Keratinocyte (primary cell): ENCODE measurements at regions not wholly inside any gene's neighbourhood (a gene's known extent, or its start where the extent isn't known, plus 50 kb on each side); places are given as distances from the start of the nearest gene placed in this dataset.

Experiments
- DNase-seq: peaks from one replicate; pipeline ENCODE4 v3.0.0-alpha.2; 2011; ENCODE audit warnings: low read depth, missing footprints, low spot score
- FAIRE-seq: peaks from 2 replicates; lab custom pipeline; 2011; peaks lifted over from hg19 to GRCh38; lab: Jason Lieb, UNC
- H2AFZ ChIP-seq: 2 replicates; pipeline ENCODE4 v1.6.0; 2012; ENCODE audit warnings: low read length, control low read depth, inconsistent platforms; ENCODE audit not compliant: control insufficient read depth
- H3K27ac ChIP-seq: 2 replicates; pipeline ENCODE4 v1.5.1; 2011; ENCODE audit warnings: low read length; ENCODE audit not compliant: control insufficient read depth, insufficient read depth
- H3K27me3 ChIP-seq: 3 replicates; pipeline ENCODE4 v1.6.0; 2011; ENCODE audit warnings: low read length; ENCODE audit not compliant: control insufficient read depth, insufficient read depth; ENCODE audit errors: extremely low read depth
- H3K36me3 ChIP-seq, 2 experiments: 2 replicates in 1 of 2; 3 replicates in 1 of 2; pipeline ENCODE4 v1.5.1; 2011; ENCODE audit warnings: low read length in 2 of 2, mild to moderate bottlenecking in 1 of 2; ENCODE audit not compliant: control insufficient read depth in 2 of 2, insufficient read depth in 2 of 2; ENCODE audit errors: extremely low read depth in 1 of 2
- H3K4me1 ChIP-seq: 3 replicates; pipeline ENCODE4 v1.5.1; 2011; ENCODE audit warnings: low read length; ENCODE audit not compliant: control insufficient read depth, insufficient read depth; ENCODE audit errors: extremely low read depth
- H3K4me2 ChIP-seq: 3 replicates; pipeline ENCODE4 v1.6.0; 2011; ENCODE audit warnings: low read depth, low read length; ENCODE audit not compliant: control insufficient read depth, insufficient read depth; ENCODE audit errors: extremely low read depth
- H3K4me3 ChIP-seq, 3 experiments: fragments of 200-600 bp in 1 of 3; sonication (generic) in 1 of 3; 2 replicates in 2 of 3; 3 replicates in 1 of 3; pipeline ENCODE4 v1.5.1; 2011 to 2016; ENCODE audit warnings: low read length in 3 of 3, mild to moderate bottlenecking in 3 of 3, control low read depth in 2 of 3, inconsistent platforms in 1 of 3, low read depth in 1 of 3, mixed read lengths in 1 of 3, mixed run types in 1 of 3, moderate library complexity in 1 of 3; ENCODE audit not compliant: control insufficient read depth in 2 of 3, insufficient read depth in 2 of 3; ENCODE audit errors: extremely low read depth in 1 of 3
- H3K79me2 ChIP-seq: 2 replicates; pipeline ENCODE4 v1.6.0; 2012; ENCODE audit warnings: low read length; ENCODE audit not compliant: control insufficient read depth, insufficient read depth
- H3K9ac ChIP-seq: 3 replicates; pipeline ENCODE4 v1.6.0; 2011; ENCODE audit warnings: low read length; ENCODE audit not compliant: control insufficient read depth, insufficient read depth; ENCODE audit errors: extremely low read depth
- H3K9me1 ChIP-seq: 3 replicates; pipeline ENCODE4 v1.6.0; 2011; ENCODE audit warnings: low read length; ENCODE audit not compliant: control insufficient read depth, insufficient read depth; ENCODE audit errors: extremely low read depth
- H3K9me3 ChIP-seq: 2 replicates; pipeline ENCODE4 v1.5.1; 2012; ENCODE audit warnings: low read depth, low read length; ENCODE audit not compliant: control insufficient read depth
- H4K20me1 ChIP-seq: 3 replicates; pipeline ENCODE4 v1.6.0; 2011; ENCODE audit warnings: low read length; ENCODE audit not compliant: control insufficient read depth, insufficient read depth; ENCODE audit errors: extremely low read depth
- EZH2 ChIP-seq: IDR thresholded peaks from one replicate; pipeline ENCODE4 v1.6.1; 2012; ENCODE audit warnings: inconsistent platforms, mild to moderate bottlenecking, low read length, moderate library complexity
- dilution Hi-C: fragments of 300-500 bp; cut with MboI; formaldehyde crosslinking; loops from one replicate; pipeline ENCODE4 v1.7.0; 2020; ENCODE audit warnings: low sequenced_read_pairs; ENCODE audit not compliant: extremely low pct_ligation_motif_present
- TF ChIP-seq, protein P1 (sequence below), 3 experiments: IDR thresholded peaks in 1 of 3; conservative IDR thresholded peaks in 1 of 3; optimal IDR thresholded peaks in 1 of 3; 2 replicates in 2 of 3; 3 replicates in 1 of 3; pipeline versions ENCODE3 to v1.5.1; 2011; ENCODE audit warnings: low read length in 3 of 3, mild to moderate bottlenecking in 3 of 3, moderate library complexity in 2 of 3, control low read depth in 1 of 3, inconsistent platforms in 1 of 3; ENCODE audit not compliant: insufficient read depth in 2 of 3; ENCODE audit errors: extremely low read depth in 1 of 3

- dilution Hi-C loops: no loop called here
These were observed 579.2 kb downstream of the ZEB2 start for GRCh38 chr2:143940720-143941119.

GRCh38 chr2:143939626-143940330, 580.1 kb downstream of the ZEB2 start:
- DNase-seq (no peak), FAIRE-seq (no peak)
- H3K4me2 ChIP-seq: no peak overlapping the region
- no peaks in the 10 kb centered on the region for H3K79me2 ChIP-seq
- TF ChIP-seq EZH2: no peak
- TF ChIP-seq, protein P1, sequence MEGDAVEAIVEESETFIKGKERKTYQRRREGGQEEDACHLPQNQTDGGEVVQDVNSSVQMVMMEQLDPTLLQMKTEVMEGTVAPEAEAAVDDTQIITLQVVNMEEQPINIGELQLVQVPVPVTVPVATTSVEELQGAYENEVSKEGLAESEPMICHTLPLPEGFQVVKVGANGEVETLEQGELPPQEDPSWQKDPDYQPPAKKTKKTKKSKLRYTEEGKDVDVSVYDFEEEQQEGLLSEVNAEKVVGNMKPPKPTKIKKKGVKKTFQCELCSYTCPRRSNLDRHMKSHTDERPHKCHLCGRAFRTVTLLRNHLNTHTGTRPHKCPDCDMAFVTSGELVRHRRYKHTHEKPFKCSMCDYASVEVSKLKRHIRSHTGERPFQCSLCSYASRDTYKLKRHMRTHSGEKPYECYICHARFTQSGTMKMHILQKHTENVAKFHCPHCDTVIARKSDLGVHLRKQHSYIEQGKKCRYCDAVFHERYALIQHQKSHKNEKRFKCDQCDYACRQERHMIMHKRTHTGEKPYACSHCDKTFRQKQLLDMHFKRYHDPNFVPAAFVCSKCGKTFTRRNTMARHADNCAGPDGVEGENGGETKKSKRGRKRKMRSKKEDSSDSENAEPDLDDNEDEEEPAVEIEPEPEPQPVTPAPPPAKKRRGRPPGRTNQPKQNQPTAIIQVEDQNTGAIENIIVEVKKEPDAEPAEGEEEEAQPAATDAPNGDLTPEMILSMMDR (optimal IDR thresholded peaks at IDR 0.05 in 1 of 3, IDR thresholded peaks at IDR 0.05 in 1 of 3, conservative IDR thresholded peaks at IDR 0.05 in 1 of 3; ENCODE audit: extremely low read depth in 1 of 3, insufficient read depth in 2 of 3, low read length in 3 of 3): no peak
- no peaks in the 10 kb centered on the region for H3K9me3 ChIP-seq
- H3K4me3 ChIP-seq: no peak overlapping the region
- no peaks in the 10 kb centered on the region for H3K36me3 ChIP-seq
- H3K9me1 ChIP-seq: no peaks in the 10 kb centered on the region
- no peak overlapping the region for H3K27ac ChIP-seq
- H3K4me1 ChIP-seq: peaks cover 3% of the 10 kb centered on the region
- H2AFZ ChIP-seq: no peak overlapping the region
- no peak overlapping the region for H3K9ac ChIP-seq
- H4K20me1 ChIP-seq: no peaks in the 10 kb centered on the region
- peaks cover 7% of the 10 kb centered on the region for H3K27me3 ChIP-seq
- dilution Hi-C loops: no loop called here

More at GRCh38 chr2:143940720-143941119, 579.2 kb downstream of the ZEB2 start:
- Histone ChIP-seq H3K36me3 (no peaks in the 10 kb centered on the region), H3K4me3 (no peak overlapping the region), H3K27ac (no peak overlapping the region), H3K4me1 (peaks cover 3% of the 10 kb centered on the region), H3K27me3 (peaks cover 7% of the 10 kb centered on the region), H3K9me3 (no peaks in the 10 kb centered on the region), H4K20me1 (no peaks in the 10 kb centered on the region), H2AFZ (no peak overlapping the region), H3K9me1 (no peaks in the 10 kb centered on the region), H3K79me2 (no peaks in the 10 kb centered on the region), H3K9ac (no peak overlapping the region), H3K4me2 (no peak overlapping the region)
- FAIRE-seq (no peak), DNase-seq (no peak)
- TF ChIP-seq EZH2: no peak
- TF ChIP-seq, protein P1 (optimal IDR thresholded peaks at IDR 0.05 in 1 of 3, IDR thresholded peaks at IDR 0.05 in 1 of 3, conservative IDR thresholded peaks at IDR 0.05 in 1 of 3; ENCODE audit: extremely low read depth in 1 of 3, insufficient read depth in 2 of 3, low read length in 3 of 3): no peak
